ENCODE measurements at regions not wholly inside any gene's neighbourhood (a gene's known extent, or its start where the extent isn't known, plus 50 kb on each side); places are given as distances from the start of the nearest gene placed in this dataset.

GRCh38 chr17:68711858-68712257, 110.7 kb upstream of the FAM20A start:
- no peaks in the 10 kb centered on the region for H3K4me1 ChIP-seq
- no peak overlapping the region for H3K4me3 ChIP-seq
- 56 to 69% (median 63%) methylated on average over 4 of the region's 4 CpGs for WGBS, 3 donors
- no peaks in the 10 kb centered on the region for H3K36me3 ChIP-seq (ENCODE audit: insufficient read depth in 1 of 2, low read depth in 1 of 2)
- DNase-seq: no peak
- H3K27ac ChIP-seq: no peak overlapping the region
- H3K9me3 ChIP-seq: no peaks in the 10 kb centered on the region
- peaks cover 0 to 3% (median 0%) of the 10 kb centered on the region in 3 donors for H3K27me3 ChIP-seq (ENCODE audit: insufficient read depth in 3 of 3, low read length in 2 of 3)
- ATAC-seq: no peak
- no peak for TF ChIP-seq CTCF (IDR thresholded peaks at IDR 0.05)
- intact Hi-C loops (cut with DNase I): no loop called here

GRCh38 chr17:68710976-68711375, 109.8 kb upstream of the FAM20A start:
- Histone ChIP-seq H3K9me3 (no peaks in the 10 kb centered on the region), H3K4me3 (no peak overlapping the region), H3K27me3 (ENCODE audit: insufficient read depth in 3 of 3, low read length in 2 of 3) (peaks cover 0 to 3% (median 0%) of the 10 kb centered on the region in 3 donors), H3K36me3 (ENCODE audit: insufficient read depth in 1 of 2, low read depth in 1 of 2) (no peaks in the 10 kb centered on the region), H3K27ac (no peak overlapping the region), H3K4me1 (no peaks in the 10 kb centered on the region)
- TF ChIP-seq CTCF (IDR thresholded peaks at IDR 0.05): no peak
- ATAC-seq: no peak
- DNase-seq: no peak
- 96 to 100% (median 97%) methylated on average over 1 of the region's 1 CpG for WGBS, 3 donors
- intact Hi-C loops (cut with DNase I): no loop called here

GRCh38 chr17:68710035-68710780, 109.0 kb upstream of the FAM20A start:
- Histone ChIP-seq H3K4me3 (no peak overlapping the region), H3K4me1 (no peaks in the 10 kb centered on the region), H3K27me3 (ENCODE audit: insufficient read depth in 3 of 3, low read length in 2 of 3) (peaks cover 0 to 3% (median 0%) of the 10 kb centered on the region in 3 donors), H3K27ac (no peak overlapping the region), H3K9me3 (no peaks in the 10 kb centered on the region), H3K36me3 (ENCODE audit: insufficient read depth in 1 of 2, low read depth in 1 of 2) (no peaks in the 10 kb centered on the region)
- whole genome bisulfite sequencing, 3 donors: 31 to 42% (median 36%) methylated on average over 11 of the region's 11 CpGs
- no peak for TF ChIP-seq CTCF (IDR thresholded peaks at IDR 0.05)
- no peak for DNase-seq
- intact Hi-C loops (cut with DNase I): no loop called here
- ATAC-seq: no peak

GRCh38 chr17:68709461-68709860, 108.3 kb upstream of the FAM20A start:
- WGBS, 3 donors: 91 to 93% (median 92%) methylated on average over 6 of the region's 6 CpGs
- intact Hi-C loops (cut with DNase I): no loop called here
- Histone ChIP-seq H3K4me1 (no peaks in the 10 kb centered on the region), H3K4me3 (no peak overlapping the region), H3K36me3 (ENCODE audit: insufficient read depth in 1 of 2, low read depth in 1 of 2) (no peaks in the 10 kb centered on the region), H3K9me3 (no peaks in the 10 kb centered on the region), H3K27ac (no peak overlapping the region), H3K27me3 (ENCODE audit: insufficient read depth in 3 of 3, low read length in 2 of 3) (peaks cover 0 to 3% (median 0%) of the 10 kb centered on the region in 3 donors)
- no peak for TF ChIP-seq CTCF (IDR thresholded peaks at IDR 0.05)
- no peak for ATAC-seq
- no peak for DNase-seq

- intact Hi-C loops (cut with DNase I): no loop called here
- no peaks in the 10 kb centered on the region for H3K4me1 ChIP-seq
- H3K27ac ChIP-seq: no peak overlapping the region
- DNase-seq (no peak), ATAC-seq (no peak)
- H3K36me3 ChIP-seq (ENCODE audit: insufficient read depth in 1 of 2, low read depth in 1 of 2): no peaks in the 10 kb centered on the region
- WGBS, 3 donors: 85 to 87% (median 85%) methylated on average over 4 of the region's 4 CpGs
- no peak overlapping the region for H3K4me3 ChIP-seq
- no peak for TF ChIP-seq CTCF (IDR thresholded peaks at IDR 0.05)
- H3K9me3 ChIP-seq: no peaks in the 10 kb centered on the region
- peaks cover 0 to 3% (median 0%) of the 10 kb centered on the region in 3 donors for H3K27me3 ChIP-seq (ENCODE audit: insufficient read depth in 3 of 3, low read length in 2 of 3)
Observed at GRCh38 chr17:68707031-68707430, 105.9 kb upstream of the FAM20A start.
